ENCODE measurements at regions not wholly inside any gene's neighbourhood (a gene's known extent, or its start where the extent isn't known, plus 50 kb on each side); places are given as distances from the start of the nearest gene placed in this dataset.

GRCh38 chr9:13383855-13384254 lies 104.4 kb upstream of the MPDZ start:
- Mint-ChIP-seq H3K27ac (no peak overlapping the region), H3K4me1 (no peaks in the 10 kb centered on the region), H3K36me3 (ENCODE audit: low read depth) (no peaks in the 10 kb centered on the region), H3K9me3 (peaks cover 15% of the 10 kb centered on the region), H3K27me3 (no peaks in the 10 kb centered on the region), H3K4me3 (no peak overlapping the region)
- ChIA-PET CTCF (no interaction called here), POLR2A (no interaction called here)
- no peak for TF ChIP-seq CTCF (IDR thresholded peaks at IDR 0.05)
- intact Hi-C loops (cut with micrococcal nuclease): no loop called here
- no peak for ATAC-seq (ENCODE audit: low read depth)
- DNase-seq: no peak

DNA sequence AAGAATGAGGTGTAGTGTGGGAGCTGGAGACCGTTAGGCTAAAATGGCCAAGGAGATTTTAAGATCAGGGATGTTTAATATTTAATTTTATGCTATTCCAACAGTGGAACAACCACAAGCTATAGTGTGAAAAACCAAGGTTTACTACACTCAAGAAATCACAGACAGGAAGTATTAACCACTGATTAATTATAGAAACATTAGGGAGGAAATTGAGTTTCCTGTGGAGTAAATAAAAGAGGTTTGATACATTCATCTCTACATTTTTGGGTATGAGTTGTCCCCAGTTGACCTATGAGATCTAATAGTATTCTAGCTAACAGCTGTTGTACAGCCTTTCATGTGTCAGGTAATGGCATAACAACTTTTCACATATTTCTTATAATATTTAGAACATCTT lies 103.7 kb upstream of the MPDZ start:
- ATAC-seq (ENCODE audit: low read depth) (no peak), DNase-seq (no peak)
- no peak for TF ChIP-seq CTCF (IDR thresholded peaks at IDR 0.05)
- Mint-ChIP-seq H3K27ac (no peak overlapping the region), H3K4me1 (no peaks in the 10 kb centered on the region), H3K27me3 (no peaks in the 10 kb centered on the region), H3K36me3 (ENCODE audit: low read depth) (no peaks in the 10 kb centered on the region), H3K4me3 (no peak overlapping the region), H3K9me3 (peaks cover 15% of the 10 kb centered on the region)
- CTCF ChIA-PET: no interaction called here
- POLR2A ChIA-PET: no interaction called here
- intact Hi-C loops (cut with micrococcal nuclease): no loop called here

DNA sequence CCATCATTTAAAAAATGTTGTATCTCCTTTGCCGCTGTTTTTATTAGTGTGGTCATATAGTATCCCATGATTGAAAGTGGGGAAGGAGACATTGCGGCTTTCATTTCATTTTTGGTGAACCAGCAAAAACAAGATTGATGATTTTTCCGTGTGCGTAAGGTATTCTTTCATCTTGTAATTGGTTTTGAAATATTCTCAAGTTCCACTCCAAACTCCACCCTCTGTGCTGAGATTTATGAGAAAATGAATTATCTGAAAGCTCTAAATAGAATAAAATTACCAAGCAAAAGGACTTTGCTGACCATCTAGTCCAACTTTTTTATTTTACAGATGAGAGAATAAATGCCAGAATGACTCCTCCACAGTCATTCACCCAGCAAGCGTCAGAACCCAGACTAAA lies 103.1 kb upstream of the MPDZ start:
- intact Hi-C loops (cut with micrococcal nuclease): no loop called here

DNA sequence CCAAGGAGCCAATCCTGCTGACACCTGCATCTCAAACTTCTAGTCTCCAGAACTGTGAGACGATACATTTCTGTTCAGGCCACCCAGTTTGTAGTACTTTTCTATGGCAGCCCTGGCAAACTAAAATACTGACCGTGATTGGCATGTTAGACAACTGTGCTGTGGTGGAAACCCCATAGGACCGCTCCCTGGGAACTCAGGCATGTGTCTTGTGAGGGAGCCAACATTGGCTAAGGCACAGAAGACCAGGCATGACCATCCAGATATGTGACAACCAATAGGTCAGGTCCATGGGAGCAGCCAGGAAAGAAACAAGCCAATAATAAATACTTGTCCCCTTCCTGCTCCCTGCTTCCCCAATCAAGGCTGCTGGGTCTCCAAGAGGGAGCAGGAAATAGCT lies 101.4 kb upstream of the MPDZ start:
- Mint-ChIP-seq H3K36me3 (ENCODE audit: low read depth) (no peaks in the 10 kb centered on the region), H3K9me3 (peaks cover 13% of the 10 kb centered on the region), H3K4me3 (no peak overlapping the region), H3K4me1 (no peaks in the 10 kb centered on the region), H3K27ac (no peak overlapping the region), H3K27me3 (no peaks in the 10 kb centered on the region)
- POLR2A ChIA-PET: no interaction called here
- DNase-seq (no peak), ATAC-seq (ENCODE audit: low read depth) (no peak)
- intact Hi-C loops (cut with micrococcal nuclease): no loop called here
- no peak for TF ChIP-seq CTCF (IDR thresholded peaks at IDR 0.05)
- CTCF ChIA-PET: no interaction called here

More for the DNA sequence above, 103.1 kb upstream of the MPDZ start:
- ChIA-PET POLR2A (no interaction called here), CTCF (no interaction called here)
- H3K9me3 Mint-ChIP-seq: peaks cover 15% of the 10 kb centered on the region
- H3K27ac Mint-ChIP-seq: no peak overlapping the region
- no peak for TF ChIP-seq CTCF (IDR thresholded peaks at IDR 0.05)
- H3K4me3 Mint-ChIP-seq: no peak overlapping the region
- no peaks in the 10 kb centered on the region for H3K36me3 Mint-ChIP-seq (ENCODE audit: low read depth)
- DNase-seq (no peak), ATAC-seq (ENCODE audit: low read depth) (no peak)
- no peaks in the 10 kb centered on the region for H3K27me3 Mint-ChIP-seq
- H3K4me1 Mint-ChIP-seq: no peaks in the 10 kb centered on the region

GRCh38 chr9:13378154-13378553 lies 98.7 kb upstream of the MPDZ start:
- no peak for DNase-seq
- no peak overlapping the region for H3K4me3 Mint-ChIP-seq
- ATAC-seq (ENCODE audit: low read depth): no peak
- no peaks in the 10 kb centered on the region for H3K27me3 Mint-ChIP-seq
- H3K36me3 Mint-ChIP-seq (ENCODE audit: low read depth): no peaks in the 10 kb centered on the region
- ChIA-PET POLR2A (no interaction called here), CTCF (no interaction called here)
- H3K9me3 Mint-ChIP-seq: peaks cover 9% of the 10 kb centered on the region
- TF ChIP-seq CTCF (IDR thresholded peaks at IDR 0.05): no peak
- intact Hi-C loops (cut with micrococcal nuclease): no loop called here
- no peak overlapping the region for H3K27ac Mint-ChIP-seq
- no peaks in the 10 kb centered on the region for H3K4me1 Mint-ChIP-seq
